Thoracic aorta (tissue), 2 donors: ENCODE measurements at regions not wholly inside any gene's neighbourhood (a gene's known extent, or its start where the extent isn't known, plus 50 kb on each side); places are given as distances from the start of the nearest gene placed in this dataset.

Source experiments
- ATAC-seq: fragments of 150-250 bp; one replicate; pipeline ENCODE4 v1.8.0; 2017; ENCODE audit warnings: low read depth; ENCODE audit not compliant: insufficient number of reproducible peaks, low FRiP score
- DNase-seq: peaks from one replicate; pipeline ENCODE4 v3.0.0-alpha.2; 2020; ENCODE audit warnings: low spot score
- H3K27ac ChIP-seq, 2 donors: fragments of 200-600 bp; sonication (generic); 1 replicate in 1 of 2; 2 replicates in 1 of 2; pipeline ENCODE4 v1.5.1; 2016; ENCODE audit warnings: mild to moderate bottlenecking in 2 of 2, moderate library complexity in 2 of 2
- H3K27me3 ChIP-seq: fragments of 200-600 bp; sonication (generic); replicated peaks from 2 replicates; pipeline ENCODE4 v1.6.0; 2016; ENCODE audit warnings: mild to moderate bottlenecking; ENCODE audit not compliant: insufficient read depth
- H3K36me3 ChIP-seq: fragments of 200-600 bp; sonication (generic); one replicate; pipeline ENCODE4 v1.5.1; 2016
- H3K4me1 ChIP-seq, 2 donors: fragments of 200-600 bp; sonication (generic); 1 replicate in 1 of 2; 2 replicates in 1 of 2; pipeline versions ENCODE4 v1.5.1 to v1.6.0; 2016; ENCODE audit warnings: low read depth in 2 of 2, mild to moderate bottlenecking in 1 of 2; ENCODE audit not compliant: control insufficient read depth in 1 of 2
- H3K4me3 ChIP-seq: fragments of 200-600 bp; sonication (generic); 2 replicates; pipeline ENCODE4 v1.5.1; 2016; ENCODE audit warnings: mild to moderate bottlenecking
- H3K9me3 ChIP-seq: fragments of 200-600 bp; sonication (generic); 2 replicates; pipeline ENCODE4 v1.5.1; 2016
- CTCF ChIP-seq: fragments of 200-600 bp; sonication (generic); IDR thresholded peaks from one replicate; pipeline ENCODE4 v1.5.1; 2019; ENCODE audit warnings: antibody characterized with exemption

GRCh38 chr2:128775914-128776285 lies 457.2 kb upstream of the HS6ST1 start:
- Histone ChIP-seq H3K4me3 (no peak overlapping the region), H3K36me3 (no peaks in the 10 kb centered on the region), H3K4me1 (no peaks in the 10 kb centered on the region), H3K9me3 (peaks cover 2% of the 10 kb centered on the region), H3K27me3 (no peaks in the 10 kb centered on the region), H3K27ac (no peak overlapping the region)
- DNase-seq (no peak), ATAC-seq (no peak)
- no peak for TF ChIP-seq CTCF

- no peaks in the 10 kb centered on the region for H3K4me1 ChIP-seq
- no peaks in the 10 kb centered on the region for H3K27me3 ChIP-seq
- TF ChIP-seq CTCF, result no peak
- peaks cover 2% of the 10 kb centered on the region for H3K9me3 ChIP-seq
- DNase-seq, result no peak
- no peak overlapping the region for H3K4me3 ChIP-seq
- no peaks in the 10 kb centered on the region for H3K36me3 ChIP-seq
- H3K27ac ChIP-seq, result no peak overlapping the region
- no peak for ATAC-seq
These were observed 458.0 kb upstream of the HS6ST1 start for GRCh38 chr2:128776461-128777195.

GRCh38 chr2:128777196-128778035 lies 458.7 kb upstream of the HS6ST1 start:
- Histone ChIP-seq H3K27ac (no peak overlapping the region), H3K4me1 (no peaks in the 10 kb centered on the region), H3K36me3 (no peaks in the 10 kb centered on the region), H3K27me3 (no peaks in the 10 kb centered on the region), H3K9me3 (peaks cover 2% of the 10 kb centered on the region), H3K4me3 (no peak overlapping the region)
- no peak for TF ChIP-seq CTCF
- ATAC-seq, result no peak
- DNase-seq, result no peak

- ATAC-seq (no peak), DNase-seq (no peak)
- TF ChIP-seq CTCF, result no peak
- Histone ChIP-seq H3K27ac (no peak overlapping the region), H3K9me3 (peaks cover 2% of the 10 kb centered on the region), H3K27me3 (no peaks in the 10 kb centered on the region), H3K4me1 (no peaks in the 10 kb centered on the region), H3K36me3 (no peaks in the 10 kb centered on the region), H3K4me3 (no peak overlapping the region)
These were observed 460.2 kb upstream of the HS6ST1 start for GRCh38 chr2:128778843-128779242.

GRCh38 chr2:128779301-128780095 lies 460.8 kb upstream of the HS6ST1 start:
- no peak overlapping the region for H3K27ac ChIP-seq
- no peaks in the 10 kb centered on the region for H3K36me3 ChIP-seq
- H3K4me1 ChIP-seq, result no peaks in the 10 kb centered on the region
- no peak for TF ChIP-seq CTCF
- ATAC-seq, result no peak
- H3K27me3 ChIP-seq, result no peaks in the 10 kb centered on the region
- peaks cover 2% of the 10 kb centered on the region for H3K9me3 ChIP-seq
- DNase-seq, result no peak
- no peak overlapping the region for H3K4me3 ChIP-seq
